Osteoblast (primary cell): ENCODE measurements at regions not wholly inside any gene's neighbourhood (a gene's known extent, or its start where the extent isn't known, plus 50 kb on each side); places are given as distances from the start of the nearest gene placed in this dataset.

Source experiments
- DNase-seq: peaks from one replicate; pipeline ENCODE4 v3.0.0; 2011; ENCODE audit warnings: low spot score, mixed read lengths; ENCODE audit not compliant: insufficient read length; ENCODE audit errors: missing footprints
- H2AFZ ChIP-seq: 2 replicates; pipeline ENCODE4 v1.6.0; 2011; ENCODE audit warnings: mild to moderate bottlenecking, low read length
- H3K27ac ChIP-seq: 2 replicates; pipeline ENCODE4 v1.5.1; 2011; ENCODE audit warnings: mild to moderate bottlenecking, low read depth, low read length, moderate library complexity
- H3K27me3 ChIP-seq: 2 replicates; pipeline ENCODE4 v1.6.0; 2012; ENCODE audit warnings: mild to moderate bottlenecking, control low read depth, inconsistent platforms, low read length, moderate library complexity; ENCODE audit not compliant: insufficient read depth
- H3K36me3 ChIP-seq: 2 replicates; pipeline ENCODE4 v1.5.1; 2011; ENCODE audit warnings: mild to moderate bottlenecking, low read length, control low read depth, moderate library complexity; ENCODE audit not compliant: insufficient read depth
- H3K4me1 ChIP-seq: 2 replicates; pipeline ENCODE4 v1.5.1; 2011; ENCODE audit warnings: mild to moderate bottlenecking, low read length, control low read depth, moderate library complexity; ENCODE audit not compliant: insufficient read depth
- H3K4me2 ChIP-seq: 2 replicates; pipeline ENCODE4 v1.6.0; 2011; ENCODE audit warnings: mild to moderate bottlenecking, low read length; ENCODE audit not compliant: insufficient read depth
- H3K4me3 ChIP-seq: fragments of 200-600 bp; sonication (generic); 3 replicates; pipeline ENCODE4 v1.5.1; 2012; ENCODE audit warnings: mild to moderate bottlenecking, low read length, inconsistent platforms; ENCODE audit not compliant: insufficient read depth
- H3K79me2 ChIP-seq: 2 replicates; pipeline ENCODE4 v1.6.0; 2012; ENCODE audit warnings: mild to moderate bottlenecking, low read length, control low read depth, inconsistent platforms; ENCODE audit not compliant: insufficient read depth
- H3K9me3 ChIP-seq: 2 replicates; pipeline ENCODE4 v1.5.1; 2011; ENCODE audit warnings: low read depth, low read length, control low read depth
- H4K20me1 ChIP-seq: 2 replicates; pipeline ENCODE4 v1.6.0; 2012; ENCODE audit warnings: mild to moderate bottlenecking, low read length, control low read depth; ENCODE audit not compliant: insufficient read depth
- TF ChIP-seq, protein P1 (sequence below): IDR thresholded peaks from 2 replicates; pipeline ENCODE4 v1.5.1; 2011; ENCODE audit warnings: mild to moderate bottlenecking, low read depth, low read length, moderate library complexity; ENCODE audit errors: extremely low read depth

DNA sequence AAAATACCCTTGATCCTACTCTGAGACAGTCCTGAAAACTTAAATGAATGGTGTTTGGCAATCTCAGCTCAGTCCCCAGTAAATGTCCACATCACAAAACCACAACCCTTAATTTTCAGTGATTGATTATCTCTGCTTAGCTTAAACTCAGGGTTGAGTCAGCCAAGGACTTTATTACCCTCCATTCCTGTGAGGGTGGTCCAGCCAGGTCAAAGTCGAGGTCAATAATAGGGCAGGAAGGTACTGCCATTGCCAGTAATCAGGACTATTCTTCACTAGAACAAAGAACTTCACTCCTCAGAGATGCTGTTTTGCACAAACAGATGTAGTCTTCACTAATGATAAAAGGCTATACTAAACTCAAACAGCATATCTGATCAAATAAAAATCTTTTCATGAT, 499.4 kb downstream of the ISL1 start:
- Histone ChIP-seq H3K4me1 (no peaks in the 10 kb centered on the region), H3K4me2 (no peak overlapping the region), H3K9me3 (peaks cover 2% of the 10 kb centered on the region), H2AFZ (no peak overlapping the region), H3K79me2 (no peaks in the 10 kb centered on the region), H3K4me3 (no peak overlapping the region), H3K27me3 (no peaks in the 10 kb centered on the region), H3K36me3 (no peaks in the 10 kb centered on the region), H3K27ac (no peak overlapping the region), H4K20me1 (no peaks in the 10 kb centered on the region)
- peak; percentile 2 for DNase-seq
- TF ChIP-seq, protein P1, sequence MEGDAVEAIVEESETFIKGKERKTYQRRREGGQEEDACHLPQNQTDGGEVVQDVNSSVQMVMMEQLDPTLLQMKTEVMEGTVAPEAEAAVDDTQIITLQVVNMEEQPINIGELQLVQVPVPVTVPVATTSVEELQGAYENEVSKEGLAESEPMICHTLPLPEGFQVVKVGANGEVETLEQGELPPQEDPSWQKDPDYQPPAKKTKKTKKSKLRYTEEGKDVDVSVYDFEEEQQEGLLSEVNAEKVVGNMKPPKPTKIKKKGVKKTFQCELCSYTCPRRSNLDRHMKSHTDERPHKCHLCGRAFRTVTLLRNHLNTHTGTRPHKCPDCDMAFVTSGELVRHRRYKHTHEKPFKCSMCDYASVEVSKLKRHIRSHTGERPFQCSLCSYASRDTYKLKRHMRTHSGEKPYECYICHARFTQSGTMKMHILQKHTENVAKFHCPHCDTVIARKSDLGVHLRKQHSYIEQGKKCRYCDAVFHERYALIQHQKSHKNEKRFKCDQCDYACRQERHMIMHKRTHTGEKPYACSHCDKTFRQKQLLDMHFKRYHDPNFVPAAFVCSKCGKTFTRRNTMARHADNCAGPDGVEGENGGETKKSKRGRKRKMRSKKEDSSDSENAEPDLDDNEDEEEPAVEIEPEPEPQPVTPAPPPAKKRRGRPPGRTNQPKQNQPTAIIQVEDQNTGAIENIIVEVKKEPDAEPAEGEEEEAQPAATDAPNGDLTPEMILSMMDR: no peak

DNA sequence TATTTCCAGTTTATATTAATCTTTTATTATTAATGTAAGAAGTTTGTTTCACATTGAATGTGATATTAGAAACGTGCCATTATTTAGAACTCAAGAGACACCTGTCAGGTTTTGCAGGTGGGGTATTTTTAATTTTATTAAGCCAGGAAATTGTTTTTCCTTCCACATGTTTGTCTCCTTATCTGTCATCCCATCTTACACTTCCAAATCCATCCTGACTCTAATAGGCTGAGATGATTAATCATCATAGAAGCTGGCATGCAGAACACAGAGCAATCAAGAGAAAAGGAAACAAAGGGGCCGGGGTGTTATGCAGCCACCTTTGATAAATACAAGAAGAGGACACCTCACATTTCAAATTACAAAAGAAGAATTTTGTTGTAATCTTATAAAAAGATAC, 506.5 kb downstream of the ISL1 start:
- Histone ChIP-seq H3K79me2 (no peaks in the 10 kb centered on the region), H3K27ac (no peak overlapping the region), H3K4me2 (no peak overlapping the region), H3K36me3 (no peaks in the 10 kb centered on the region), H3K27me3 (no peaks in the 10 kb centered on the region), H4K20me1 (no peaks in the 10 kb centered on the region), H2AFZ (no peak overlapping the region), H3K4me1 (no peaks in the 10 kb centered on the region), H3K9me3 (no peaks in the 10 kb centered on the region), H3K4me3 (no peak overlapping the region)
- TF ChIP-seq, protein P1: no peak
- DNase-seq: no peak

DNA sequence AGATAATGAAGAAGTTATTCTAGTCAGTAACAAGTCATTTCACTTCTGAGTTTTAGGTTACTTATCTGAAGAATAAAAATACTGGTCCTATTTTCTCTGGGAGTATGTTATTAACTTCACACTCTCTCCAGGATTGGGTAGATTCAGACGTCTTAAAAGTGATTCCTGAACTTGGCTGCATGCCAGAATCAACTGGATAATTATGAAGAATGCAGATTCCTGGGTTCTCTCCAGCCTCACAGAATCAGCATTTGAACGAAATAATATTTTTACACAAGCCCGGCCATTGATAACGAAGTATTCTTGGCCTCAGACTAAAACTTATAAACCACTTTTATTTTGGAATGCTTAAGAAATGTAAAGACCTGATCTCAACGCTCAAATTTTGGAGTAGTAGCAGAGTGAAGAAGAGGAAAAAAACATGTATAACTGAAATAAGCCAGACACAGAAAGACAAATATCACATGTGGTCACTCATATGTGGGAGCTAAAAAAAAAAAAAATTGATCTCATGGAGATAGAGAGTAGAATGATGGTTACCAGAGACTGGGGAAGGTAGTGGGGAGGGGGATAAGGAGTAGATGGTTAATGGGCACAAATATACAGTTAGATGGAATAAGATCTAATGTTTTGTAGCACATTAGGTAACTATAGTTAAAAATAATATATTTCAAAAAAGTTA, 507.3 kb downstream of the ISL1 start:
- no peak for DNase-seq
- no peaks in the 10 kb centered on the region for H3K27me3 ChIP-seq
- no peak overlapping the region for H2AFZ ChIP-seq
- no peaks in the 10 kb centered on the region for H4K20me1 ChIP-seq
- no peaks in the 10 kb centered on the region for H3K79me2 ChIP-seq
- H3K4me1 ChIP-seq: no peaks in the 10 kb centered on the region
- H3K36me3 ChIP-seq: no peaks in the 10 kb centered on the region
- H3K27ac ChIP-seq: no peak overlapping the region
- H3K4me2 ChIP-seq: no peak overlapping the region
- H3K9me3 ChIP-seq: no peaks in the 10 kb centered on the region
- TF ChIP-seq, protein P1: no peak
- H3K4me3 ChIP-seq: no peak overlapping the region

DNA sequence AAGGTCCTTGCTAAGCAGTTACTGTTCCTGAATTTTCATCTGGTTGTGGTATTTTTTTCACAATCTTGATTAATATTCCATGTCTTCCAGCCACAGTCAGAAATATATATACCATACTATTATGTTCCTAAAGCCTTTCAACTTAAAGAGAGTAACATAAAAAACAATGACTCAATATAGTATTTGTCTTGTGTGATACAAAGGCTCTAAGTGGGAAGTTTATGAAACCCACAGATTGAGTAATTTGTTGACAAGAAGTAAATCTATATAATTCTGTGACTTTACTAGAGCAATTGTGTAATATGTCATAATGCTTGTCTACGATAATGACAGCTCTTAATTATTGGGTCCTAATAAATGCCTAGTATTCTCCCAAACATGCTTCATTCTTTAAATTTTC, 509.4 kb downstream of the ISL1 start:
- no peak overlapping the region for H2AFZ ChIP-seq
- H3K4me2 ChIP-seq: no peak overlapping the region
- TF ChIP-seq, protein P1: no peak
- no peaks in the 10 kb centered on the region for H3K79me2 ChIP-seq
- no peaks in the 10 kb centered on the region for H4K20me1 ChIP-seq
- no peaks in the 10 kb centered on the region for H3K4me1 ChIP-seq
- H3K4me3 ChIP-seq: no peak overlapping the region
- no peaks in the 10 kb centered on the region for H3K27me3 ChIP-seq
- H3K27ac ChIP-seq: no peak overlapping the region
- no peaks in the 10 kb centered on the region for H3K36me3 ChIP-seq
- H3K9me3 ChIP-seq: no peaks in the 10 kb centered on the region
- no peak for DNase-seq
